ENCODE measurements at regions not wholly inside any gene's neighbourhood (a gene's known extent, or its start where the extent isn't known, plus 50 kb on each side); places are given as distances from the start of the nearest gene placed in this dataset.

DNA sequence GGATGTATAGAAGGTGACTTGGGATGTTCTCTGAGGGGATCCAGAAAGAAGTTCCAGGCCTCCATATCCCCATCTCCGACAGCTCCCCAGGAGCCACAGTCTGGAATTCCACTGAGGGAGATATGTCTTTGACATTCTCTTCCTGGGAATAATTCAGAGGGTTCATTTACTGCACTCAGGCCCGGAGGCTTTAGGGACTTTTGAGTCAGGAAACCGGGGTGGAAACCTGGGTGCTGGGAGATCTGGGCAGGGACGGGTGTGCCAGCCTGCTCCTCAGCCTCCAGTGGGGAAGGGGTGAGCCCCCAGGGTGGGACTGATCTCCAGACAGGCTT lies 147.7 kb downstream of the SMAD6 start:
- Histone ChIP-seq H3K9me3 (ENCODE audit: control insufficient read depth, insufficient read depth, low read length) (no peaks in the 10 kb centered on the region), H3K36me3 (ENCODE audit: control insufficient read depth, insufficient read depth, low read length) (no peaks in the 10 kb centered on the region), H3K4me3 (ENCODE audit: low read depth, low read length) (no peak overlapping the region), H3K4me1 (ENCODE audit: control insufficient read depth, insufficient read depth, low read length) (peaks cover 3% of the 10 kb centered on the region), H3K27me3 (ENCODE audit: control insufficient read depth, insufficient read depth, low read length) (peaks cover 16% of the 10 kb centered on the region), H3K9ac (ENCODE audit: low read depth, low read length) (no peak overlapping the region)

DNA sequence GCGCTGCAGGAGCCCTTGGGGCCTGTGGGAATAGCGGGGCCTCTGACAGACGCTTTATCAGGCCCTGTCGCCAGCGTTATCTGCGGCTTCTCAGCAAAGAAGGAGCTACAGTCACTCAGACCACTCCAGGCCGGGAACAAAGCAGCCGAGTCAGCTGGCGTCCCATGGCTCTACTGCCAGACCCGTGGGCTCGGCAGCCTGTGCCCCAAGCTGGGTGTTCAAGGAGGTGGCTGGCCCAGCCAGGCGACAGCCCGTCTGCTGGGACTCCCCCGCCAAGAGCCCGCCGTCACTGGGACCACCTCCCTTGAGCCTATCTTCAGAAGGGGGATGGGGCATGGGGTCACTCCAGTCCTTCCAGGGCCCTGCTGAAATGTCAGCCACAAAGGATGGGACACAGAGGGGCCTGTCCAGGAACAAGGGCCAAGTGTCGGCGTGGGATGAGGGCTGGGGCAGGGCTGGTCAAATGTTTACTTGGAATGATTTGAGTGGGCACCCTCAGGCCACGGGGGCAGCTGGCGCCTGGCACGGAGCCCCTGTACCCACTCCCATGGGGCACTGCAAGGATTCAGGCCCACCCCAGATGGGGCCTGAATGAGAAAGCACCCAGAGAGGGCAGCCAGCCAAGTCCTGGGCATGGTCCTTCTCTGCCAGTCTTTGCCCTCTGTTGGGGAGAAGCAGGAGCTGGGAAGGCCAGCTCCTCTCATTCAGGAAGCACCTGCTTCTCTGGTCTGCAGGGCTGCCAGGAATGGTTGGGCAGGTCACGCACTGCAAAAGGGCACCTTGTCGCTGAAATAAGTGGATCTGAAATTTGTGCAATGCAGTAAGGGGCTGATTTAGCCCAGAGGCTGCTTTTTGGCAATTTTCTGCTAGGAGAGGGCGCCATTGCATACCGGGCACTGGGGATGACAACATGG lies 148.3 kb downstream of the SMAD6 start:
- H3K9me3 ChIP-seq (ENCODE audit: control insufficient read depth, insufficient read depth, low read length), result no peaks in the 10 kb centered on the region
- H3K27me3 ChIP-seq (ENCODE audit: control insufficient read depth, insufficient read depth, low read length), result peaks cover 14% of the 10 kb centered on the region
- no peaks in the 10 kb centered on the region for H3K36me3 ChIP-seq (ENCODE audit: control insufficient read depth, insufficient read depth, low read length)
- H3K9ac ChIP-seq (ENCODE audit: low read depth, low read length), result no peak overlapping the region
- H3K4me1 ChIP-seq (ENCODE audit: control insufficient read depth, insufficient read depth, low read length), result peaks cover 5% of the 10 kb centered on the region
- H3K4me3 ChIP-seq (ENCODE audit: low read depth, low read length), result no peak overlapping the region

DNA sequence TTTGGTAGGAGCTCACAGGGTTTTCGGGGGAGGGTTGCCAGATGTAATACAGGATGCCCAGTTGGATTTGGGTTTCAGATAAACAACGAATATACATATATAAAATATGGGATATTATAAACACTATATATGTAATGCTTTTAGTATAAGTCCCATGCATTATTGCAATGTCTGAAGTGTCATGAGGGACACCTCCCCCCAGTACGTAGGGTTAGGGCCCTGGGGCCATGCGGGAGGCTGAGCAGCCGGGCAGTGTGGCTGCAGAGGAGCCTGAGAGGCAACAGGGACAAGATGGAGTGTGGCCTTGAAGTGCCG lies 148.9 kb downstream of the SMAD6 start:
- peaks cover 5% of the 10 kb centered on the region for H3K4me1 ChIP-seq (ENCODE audit: control insufficient read depth, insufficient read depth, low read length)
- peaks cover 14% of the 10 kb centered on the region for H3K27me3 ChIP-seq (ENCODE audit: control insufficient read depth, insufficient read depth, low read length)
- H3K36me3 ChIP-seq (ENCODE audit: control insufficient read depth, insufficient read depth, low read length), result no peaks in the 10 kb centered on the region
- no peaks in the 10 kb centered on the region for H3K9me3 ChIP-seq (ENCODE audit: control insufficient read depth, insufficient read depth, low read length)
- no peak overlapping the region for H3K4me3 ChIP-seq (ENCODE audit: low read depth, low read length)
- no peak overlapping the region for H3K9ac ChIP-seq (ENCODE audit: low read depth, low read length)

DNA sequence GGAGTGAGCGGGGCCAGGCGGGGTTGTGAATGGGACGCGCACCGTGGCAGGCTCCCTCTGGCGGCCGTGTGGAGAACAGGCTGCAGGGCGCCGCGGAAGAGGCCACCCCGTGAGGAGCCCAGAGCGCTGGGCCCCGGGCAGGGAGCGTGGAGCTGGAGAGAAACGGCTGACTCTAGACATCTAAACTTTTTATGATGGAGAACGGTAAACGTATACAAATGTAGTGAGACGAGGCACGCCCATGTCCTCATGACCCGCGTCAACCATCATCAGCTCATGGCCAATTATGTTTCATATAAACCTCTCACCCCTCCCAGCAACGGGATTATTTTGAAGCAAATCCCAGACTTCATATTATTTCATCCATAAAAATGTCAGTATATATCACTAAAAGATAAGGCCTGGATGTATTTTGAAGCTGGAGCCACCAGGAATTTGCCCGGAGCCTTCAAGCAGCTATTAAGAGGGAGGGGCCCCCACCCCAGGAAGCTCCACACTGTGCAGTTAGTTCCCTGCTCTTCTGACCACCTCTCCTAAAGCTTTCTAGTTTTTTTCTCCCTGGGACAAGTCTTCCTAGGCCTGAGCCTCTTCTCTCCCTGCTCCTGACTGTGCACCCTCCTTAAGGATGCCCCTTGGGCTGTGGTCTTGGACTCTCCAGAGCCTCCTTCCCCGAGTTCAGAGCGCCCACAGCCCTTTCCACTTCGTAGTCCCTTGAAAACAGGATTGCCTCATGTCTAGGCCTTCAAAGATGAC lies 149.5 kb downstream of the SMAD6 start:
- Histone ChIP-seq H3K36me3 (ENCODE audit: control insufficient read depth, insufficient read depth, low read length) (no peaks in the 10 kb centered on the region), H3K4me1 (ENCODE audit: control insufficient read depth, insufficient read depth, low read length) (peaks cover 5% of the 10 kb centered on the region), H3K9me3 (ENCODE audit: control insufficient read depth, insufficient read depth, low read length) (no peaks in the 10 kb centered on the region), H3K4me3 (ENCODE audit: low read depth, low read length) (no peak overlapping the region), H3K9ac (ENCODE audit: low read depth, low read length) (no peak overlapping the region), H3K27me3 (ENCODE audit: control insufficient read depth, insufficient read depth, low read length) (peaks cover 14% of the 10 kb centered on the region)

DNA sequence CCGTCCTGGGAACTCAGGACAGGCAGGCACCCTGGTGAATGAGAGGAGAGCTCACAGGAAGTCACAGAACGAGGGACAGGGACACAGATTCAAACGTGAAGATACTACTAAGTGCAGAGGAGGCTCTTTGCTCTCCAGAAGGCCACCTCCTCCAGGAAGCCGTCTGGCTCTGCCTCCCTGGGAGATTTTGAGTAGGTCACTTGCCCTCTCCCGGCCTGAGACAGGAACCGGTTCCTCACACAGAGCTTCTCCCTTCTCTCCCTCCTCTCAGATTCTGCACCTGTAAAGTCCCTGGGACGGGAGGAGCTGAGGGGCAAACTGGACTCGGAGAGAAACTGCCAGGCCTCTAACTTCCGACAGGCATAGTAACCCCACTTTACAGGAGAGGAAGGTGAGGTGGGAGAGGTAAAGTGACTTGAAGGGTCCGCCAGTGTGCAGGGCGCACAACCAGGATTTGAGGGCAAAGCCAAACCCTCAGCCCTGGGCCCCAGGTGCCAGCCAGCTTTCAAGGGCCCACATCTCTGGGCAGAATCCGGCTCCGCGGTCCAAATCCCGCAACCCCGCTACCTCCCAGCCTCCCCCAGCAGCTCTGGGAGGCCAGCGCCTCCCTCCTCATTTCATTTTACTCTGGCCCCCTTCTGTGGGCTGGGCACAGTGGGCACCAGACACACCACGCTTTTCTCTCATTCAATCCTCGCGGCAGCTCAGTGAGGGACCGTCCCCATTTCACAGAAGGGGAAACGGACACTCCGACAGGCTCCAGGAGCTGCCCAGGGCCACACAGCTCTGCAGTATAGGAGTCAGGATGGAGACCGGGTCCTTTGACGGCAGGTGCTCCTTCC lies 150.2 kb downstream of the SMAD6 start:
- Histone ChIP-seq H3K9ac (ENCODE audit: low read depth, low read length) (no peak overlapping the region), H3K9me3 (ENCODE audit: control insufficient read depth, insufficient read depth, low read length) (no peaks in the 10 kb centered on the region), H3K4me1 (ENCODE audit: control insufficient read depth, insufficient read depth, low read length) (peaks cover 5% of the 10 kb centered on the region), H3K4me3 (ENCODE audit: low read depth, low read length) (no peak overlapping the region), H3K27me3 (ENCODE audit: control insufficient read depth, insufficient read depth, low read length) (peaks cover 14% of the 10 kb centered on the region), H3K36me3 (ENCODE audit: control insufficient read depth, insufficient read depth, low read length) (no peaks in the 10 kb centered on the region)

DNA sequence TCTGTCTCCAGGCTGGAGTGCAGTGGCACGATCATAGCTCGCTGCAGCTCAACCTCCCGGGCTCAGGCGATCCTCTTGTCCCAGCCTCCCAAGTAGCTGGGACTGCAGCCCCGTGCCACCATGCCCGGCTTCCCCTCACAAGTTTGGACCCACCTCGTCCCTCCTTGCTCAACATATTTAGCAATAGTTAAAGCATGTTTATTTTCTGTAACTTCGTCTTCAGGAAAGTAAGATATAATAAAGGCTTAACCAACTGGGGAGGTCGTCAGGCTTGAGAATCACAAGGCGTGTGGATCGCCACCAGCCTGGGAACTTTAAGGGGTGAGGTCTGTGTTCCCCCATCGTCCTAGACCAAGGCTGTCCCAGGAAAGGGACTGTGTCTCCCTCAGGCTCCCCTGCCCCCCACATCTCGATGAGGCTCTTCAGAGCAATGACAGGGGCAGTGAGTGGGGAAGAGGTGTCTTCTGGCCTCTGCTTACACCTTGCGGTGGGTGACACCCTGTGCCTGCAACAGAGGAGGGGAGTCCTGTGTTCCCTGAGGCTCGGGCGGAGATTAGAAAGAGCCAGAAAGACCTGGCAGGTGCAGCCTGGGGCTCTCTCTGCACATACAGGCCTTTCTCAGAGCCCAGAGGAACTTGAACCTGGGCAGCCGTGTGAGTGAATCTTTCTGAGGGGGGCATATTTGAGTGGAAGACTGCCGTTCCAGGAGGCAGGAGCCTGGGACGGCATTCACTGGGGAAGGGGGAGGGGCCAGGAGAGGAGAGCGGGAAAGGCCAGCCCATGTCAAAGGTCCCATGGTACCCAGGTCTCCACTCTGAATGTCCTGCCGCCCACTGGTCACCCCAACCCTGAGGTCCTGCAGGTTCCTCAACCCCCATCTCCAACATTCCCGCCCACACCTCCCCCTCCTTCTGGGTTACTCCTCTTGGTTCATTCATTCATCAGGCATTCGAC lies 152.3 kb downstream of the SMAD6 start:
- H3K27me3 ChIP-seq (ENCODE audit: control insufficient read depth, insufficient read depth, low read length), result peaks cover 14% of the 10 kb centered on the region
- H3K9ac ChIP-seq (ENCODE audit: low read depth, low read length), result no peak overlapping the region
- peaks cover 5% of the 10 kb centered on the region for H3K4me1 ChIP-seq (ENCODE audit: control insufficient read depth, insufficient read depth, low read length)
- no peak overlapping the region for H3K4me3 ChIP-seq (ENCODE audit: low read depth, low read length)
- no peaks in the 10 kb centered on the region for H3K36me3 ChIP-seq (ENCODE audit: control insufficient read depth, insufficient read depth, low read length)
- no peaks in the 10 kb centered on the region for H3K9me3 ChIP-seq (ENCODE audit: control insufficient read depth, insufficient read depth, low read length)

DNA sequence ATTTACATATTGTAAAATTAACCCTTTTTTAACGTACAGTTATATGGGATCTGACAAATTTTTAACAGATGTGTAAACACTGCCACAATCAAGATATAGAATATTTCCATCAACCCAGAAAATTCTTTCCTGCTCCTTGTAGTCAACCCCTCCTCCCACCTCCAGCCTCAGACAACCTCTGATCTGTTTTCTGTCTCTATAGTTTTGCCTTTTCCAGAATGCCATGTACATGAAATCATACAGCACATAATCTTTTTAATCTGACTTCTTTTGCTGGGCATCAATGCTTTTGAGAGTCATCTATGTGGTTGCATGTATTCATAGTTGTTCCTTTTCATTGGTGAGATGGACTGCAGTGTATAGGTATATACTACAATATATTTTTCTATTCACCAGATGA lies 153.0 kb downstream of the SMAD6 start:
- Histone ChIP-seq H3K27me3 (ENCODE audit: control insufficient read depth, insufficient read depth, low read length) (peaks cover 14% of the 10 kb centered on the region), H3K9ac (ENCODE audit: low read depth, low read length) (no peak overlapping the region), H3K4me3 (ENCODE audit: low read depth, low read length) (no peak overlapping the region), H3K9me3 (ENCODE audit: control insufficient read depth, insufficient read depth, low read length) (no peaks in the 10 kb centered on the region), H3K4me1 (ENCODE audit: control insufficient read depth, insufficient read depth, low read length) (peaks cover 5% of the 10 kb centered on the region), H3K36me3 (ENCODE audit: control insufficient read depth, insufficient read depth, low read length) (no peaks in the 10 kb centered on the region)

DNA sequence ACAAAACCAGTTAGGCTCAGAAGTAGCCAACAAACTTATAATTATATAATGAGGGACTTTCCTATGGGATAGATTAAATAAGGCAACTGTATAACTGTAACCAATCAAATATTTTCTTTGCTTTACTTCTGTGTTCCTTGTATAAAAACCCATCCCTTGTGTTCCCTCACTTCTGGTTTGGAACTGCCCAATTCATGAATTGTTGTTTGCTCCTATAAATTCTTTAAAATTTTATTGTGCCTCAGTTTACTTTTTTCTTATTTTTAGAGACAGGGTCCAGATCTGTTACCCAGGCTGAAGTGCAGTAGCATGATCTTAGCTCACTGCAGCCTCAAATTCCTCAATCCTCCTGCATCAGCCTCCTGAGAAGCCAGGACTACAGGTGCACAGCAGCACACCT lies 155.7 kb downstream of the SMAD6 start:
- Histone ChIP-seq H3K9me3 (ENCODE audit: control insufficient read depth, insufficient read depth, low read length) (no peaks in the 10 kb centered on the region), H3K9ac (ENCODE audit: low read depth, low read length) (no peak overlapping the region), H3K4me1 (ENCODE audit: control insufficient read depth, insufficient read depth, low read length) (peaks cover 2% of the 10 kb centered on the region), H3K27me3 (ENCODE audit: control insufficient read depth, insufficient read depth, low read length) (peaks cover under 1% of the 10 kb centered on the region), H3K36me3 (ENCODE audit: control insufficient read depth, insufficient read depth, low read length) (no peaks in the 10 kb centered on the region), H3K4me3 (ENCODE audit: low read depth, low read length) (no peak overlapping the region)

DNA sequence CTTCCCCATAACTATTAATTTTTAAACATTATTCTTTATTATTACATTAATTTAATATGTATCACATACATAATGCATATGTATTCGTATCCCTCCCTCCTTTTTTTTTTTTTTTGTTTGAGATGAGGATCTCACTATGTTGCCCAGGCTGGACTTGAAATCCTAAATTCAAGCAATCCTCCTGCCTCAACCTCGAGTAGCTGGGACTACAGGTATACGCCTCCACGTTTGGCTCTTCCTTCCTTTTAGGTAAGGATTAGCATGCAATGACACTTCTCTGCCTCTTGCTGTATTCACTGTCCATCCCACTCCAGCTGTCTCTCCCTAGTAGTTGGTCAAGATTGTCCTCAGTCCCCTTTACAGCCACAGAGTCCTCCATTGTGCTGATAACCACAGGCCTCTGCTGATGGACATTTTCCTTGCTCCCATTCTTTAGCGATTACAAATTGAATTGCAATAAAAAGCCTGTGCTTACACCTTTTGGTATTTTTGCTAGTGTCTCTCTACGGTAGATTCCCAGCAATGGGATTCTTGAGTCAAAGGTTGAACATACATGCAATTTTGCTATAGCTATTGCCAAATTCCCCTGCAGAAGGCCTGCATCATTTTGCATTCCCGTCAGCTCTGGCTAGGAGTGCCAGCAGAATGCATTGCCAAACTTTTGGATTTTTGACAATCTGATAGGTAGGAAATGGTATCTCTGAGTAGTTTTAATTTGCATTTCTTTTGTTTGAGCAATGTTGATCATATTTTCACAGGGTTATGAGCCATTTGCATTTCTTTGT lies 156.6 kb downstream of the SMAD6 start:
- Histone ChIP-seq H3K27me3 (ENCODE audit: control insufficient read depth, insufficient read depth, low read length) (no peaks in the 10 kb centered on the region), H3K9me3 (ENCODE audit: control insufficient read depth, insufficient read depth, low read length) (no peaks in the 10 kb centered on the region), H3K9ac (ENCODE audit: low read depth, low read length) (no peak overlapping the region), H3K4me3 (ENCODE audit: low read depth, low read length) (no peak overlapping the region), H3K36me3 (ENCODE audit: control insufficient read depth, insufficient read depth, low read length) (no peaks in the 10 kb centered on the region), H3K4me1 (ENCODE audit: control insufficient read depth, insufficient read depth, low read length) (peaks cover 2% of the 10 kb centered on the region)

DNA sequence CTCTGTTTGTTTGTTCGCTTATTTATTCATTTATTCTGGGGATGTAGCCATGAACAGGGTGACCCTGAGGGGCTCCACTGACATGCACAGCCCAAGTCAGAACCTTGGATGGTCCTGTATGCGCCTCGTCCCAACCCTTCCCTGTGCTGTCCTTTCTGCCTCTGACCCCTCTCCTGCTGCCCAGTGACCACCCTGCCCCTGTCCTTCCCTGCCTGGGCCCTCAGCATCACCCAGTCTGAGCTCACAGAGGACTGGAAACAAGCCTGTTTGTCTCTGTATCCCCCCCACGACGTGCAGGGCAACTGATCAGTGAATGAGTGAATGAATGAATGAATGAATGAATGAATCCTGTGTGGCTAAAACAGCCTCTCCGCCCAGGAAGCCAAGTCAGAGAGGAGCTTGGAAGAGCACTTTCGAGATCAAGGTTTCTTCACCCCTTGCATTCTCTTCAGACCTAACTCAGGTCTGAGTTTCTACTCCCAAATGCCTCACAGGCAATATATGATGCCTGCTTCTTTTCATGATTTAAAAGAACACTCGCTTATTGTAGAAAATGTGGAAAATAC lies 157.7 kb downstream of the SMAD6 start:
- no peak overlapping the region for H3K4me3 ChIP-seq (ENCODE audit: low read depth, low read length)
- no peaks in the 10 kb centered on the region for H3K27me3 ChIP-seq (ENCODE audit: control insufficient read depth, insufficient read depth, low read length)
- peaks cover 1% of the 10 kb centered on the region for H3K4me1 ChIP-seq (ENCODE audit: control insufficient read depth, insufficient read depth, low read length)
- no peaks in the 10 kb centered on the region for H3K9me3 ChIP-seq (ENCODE audit: control insufficient read depth, insufficient read depth, low read length)
- H3K9ac ChIP-seq (ENCODE audit: low read depth, low read length), result no peak overlapping the region
- no peaks in the 10 kb centered on the region for H3K36me3 ChIP-seq (ENCODE audit: control insufficient read depth, insufficient read depth, low read length)

Data from iPS-15b (cell line).